Heart left ventricle (tissue), 16 donors: ENCODE measurements at regions not wholly inside any gene's neighbourhood (a gene's known extent, or its start where the extent isn't known, plus 50 kb on each side); places are given as distances from the start of the nearest gene placed in this dataset.

Experiments
- ATAC-seq, 4 donors: fragments of 200-7000 bp; cut with Tn5 transposase; one replicate each; pipeline ENCODE4 v1.9.1; 2020 to 2022; ENCODE audit warnings: moderate library complexity in 4 of 4, mild to moderate bottlenecking in 3 of 4, moderate number of reproducible peaks in 1 of 4
- DNase-seq, 5 donors: peaks; one replicate each; pipeline ENCODE4 v3.0.0-alpha.2; 2020
- H3K27ac ChIP-seq, 12 donors: fragments of 200-600 bp; sonication (generic) in 4 of 12; one replicate each; pipeline versions ENCODE4 v1.5.0 to v1.8.0; 2016 to 2022; ENCODE audit warnings: mild to moderate bottlenecking in 2 of 12
- H3K27me3 ChIP-seq, 9 donors: fragments of 200-600 bp; sonication (generic) in 2 of 9; one replicate each; pipeline versions ENCODE4 v1.5.1 to v1.8.0; 2016 to 2022; ENCODE audit warnings: mild to moderate bottlenecking in 3 of 9
- H3K36me3 ChIP-seq, 9 donors: fragments of 200-600 bp; sonication (generic) in 2 of 9; one replicate each; pipeline versions ENCODE4 v1.5.0 to v1.8.0; 2018 to 2022; ENCODE audit warnings: mild to moderate bottlenecking in 2 of 9
- H3K4me1 ChIP-seq, 12 donors: fragments of 200-600 bp; sonication (generic) in 4 of 12; one replicate each; pipeline versions ENCODE4 v1.5.0 to v1.8.0; 2016 to 2022; ENCODE audit warnings: mild to moderate bottlenecking in 3 of 12
- H3K4me3 ChIP-seq, 12 donors: fragments of 200-600 bp; sonication (generic) in 4 of 12; one replicate each; pipeline versions ENCODE4 v1.5.0 to v1.8.0; 2017 to 2022; ENCODE audit warnings: mild to moderate bottlenecking in 9 of 12, moderate library complexity in 4 of 12
- H3K9me3 ChIP-seq, 12 donors: fragments of 200-600 bp; sonication (generic) in 4 of 12; one replicate each; pipeline versions ENCODE4 v1.5.0 to v1.8.0; 2016 to 2022; ENCODE audit warnings: mild to moderate bottlenecking in 1 of 12
- POLR2A ChIP-seq, 2 donors: fragments of 450-650 bp; IDR thresholded peaks; one replicate each; pipeline ENCODE4 v1.6.1; 2017; ENCODE audit warnings: antibody characterized with exemption in 2 of 2, mild to moderate bottlenecking in 2 of 2, moderate library complexity in 2 of 2
- WGBS, 4 donors: extraction: QIAGEN DNeasy Blood & Tissue Kit in 2 of 4; methylation state at CpG; one replicate each; pipeline versions ENCODE4 v1.1.5 to v1.1.7; 2013 to 2018; 5-methylcytosine and 5-hydroxymethylcytosine counted together
- intact Hi-C, 10 donors: fragments of 100-400 bp; cut with DNase I; formaldehyde crosslinking; loops; one replicate each; pipeline versions ENCODE4 v1.11.1 to v1.14.2; 2022
- TF ChIP-seq, protein P1 (sequence below), 12 donors: fragments of 200-600 bp; sonication (generic) in 4 of 12; IDR thresholded peaks; one replicate each; pipeline versions ENCODE4 v1.5.0 to v1.8.0; 2018 to 2022; ENCODE audit warnings: antibody characterized with exemption in 12 of 12, mild to moderate bottlenecking in 5 of 12
- donor health status: ischemic (EF 13 %, LVEDD 7.1; RV severe dilation, severe dysfunction).
- donor health status: healthy with polysubstance abuse.
- donor health status: DM: no; HTN: yes; CAD: no.
- donor health status: DM: no; HTN: no; CAD: no.
- donor health status: ischemic (EF 25% LVEDD 6.9; RV normal size, moderate dysfunction).
- donor health status: ischemic (EF 25% LVEDD 5.7; RV mildly dilated, moderate dysfunction).
- donor health status: healthy.
- donor health status: DM: yes; HTN: yes; CAD: no.
- donor health status: ischemic (EF 35%, LVEDD 5.7; RV mildly dilated, moderate dysfunction).
- donor health status: nonischemic (EF 11% LVEDD 7.7; RV severe dilation, severe dysfunction).
- donor health status: DM: yes; HTN: yes; CAD: no.
- donor health status: PGD.
- donor health status: ischemic (EF 29% LVEDD 5.4; RV normal size, mild dysfunction).
- donor health status: nonischemic (EF 23%, LVEDD 6.1; RV moderate dilation, normal function).

DNA sequence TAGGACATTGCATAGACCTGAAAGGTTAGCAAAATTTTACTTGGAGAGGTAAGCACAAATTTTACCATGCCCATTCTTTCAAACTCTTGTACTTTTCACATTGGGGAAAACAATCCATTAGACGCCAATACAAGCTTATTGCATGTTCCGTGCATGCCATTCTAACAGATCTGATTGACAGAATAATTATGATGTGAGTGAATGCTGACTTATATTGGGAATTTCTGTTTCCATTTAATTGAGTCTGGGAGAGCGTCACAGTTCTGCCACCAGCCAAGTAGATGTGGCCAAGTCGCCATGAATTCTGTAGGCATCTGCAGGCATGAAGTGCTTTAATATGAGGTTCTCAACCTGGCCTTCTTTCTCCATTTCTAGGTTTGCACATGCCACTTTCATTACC is 1097.4 kb downstream of the VRK1 start:
- intact Hi-C loops = no loop called here
- no peak for ATAC-seq
- no peak for DNase-seq
- no peaks in the 10 kb centered on the region for H3K4me1 ChIP-seq
- no peak overlapping the region for H3K4me3 ChIP-seq
- H3K36me3 ChIP-seq = no peaks in the 10 kb centered on the region
- TF ChIP-seq POLR2A (IDR thresholded peaks at IDR 0.05) = no peak
- TF ChIP-seq, protein P1, sequence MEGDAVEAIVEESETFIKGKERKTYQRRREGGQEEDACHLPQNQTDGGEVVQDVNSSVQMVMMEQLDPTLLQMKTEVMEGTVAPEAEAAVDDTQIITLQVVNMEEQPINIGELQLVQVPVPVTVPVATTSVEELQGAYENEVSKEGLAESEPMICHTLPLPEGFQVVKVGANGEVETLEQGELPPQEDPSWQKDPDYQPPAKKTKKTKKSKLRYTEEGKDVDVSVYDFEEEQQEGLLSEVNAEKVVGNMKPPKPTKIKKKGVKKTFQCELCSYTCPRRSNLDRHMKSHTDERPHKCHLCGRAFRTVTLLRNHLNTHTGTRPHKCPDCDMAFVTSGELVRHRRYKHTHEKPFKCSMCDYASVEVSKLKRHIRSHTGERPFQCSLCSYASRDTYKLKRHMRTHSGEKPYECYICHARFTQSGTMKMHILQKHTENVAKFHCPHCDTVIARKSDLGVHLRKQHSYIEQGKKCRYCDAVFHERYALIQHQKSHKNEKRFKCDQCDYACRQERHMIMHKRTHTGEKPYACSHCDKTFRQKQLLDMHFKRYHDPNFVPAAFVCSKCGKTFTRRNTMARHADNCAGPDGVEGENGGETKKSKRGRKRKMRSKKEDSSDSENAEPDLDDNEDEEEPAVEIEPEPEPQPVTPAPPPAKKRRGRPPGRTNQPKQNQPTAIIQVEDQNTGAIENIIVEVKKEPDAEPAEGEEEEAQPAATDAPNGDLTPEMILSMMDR (IDR thresholded peaks at IDR 0.05) = no peak
- 90 to 93% (median 92%) methylated on average over 4 of the region's 4 CpGs for WGBS, 4 donors
- H3K27ac ChIP-seq = no peak overlapping the region
- no peaks in the 10 kb centered on the region for H3K27me3 ChIP-seq
- no peaks in the 10 kb centered on the region for H3K9me3 ChIP-seq

DNA sequence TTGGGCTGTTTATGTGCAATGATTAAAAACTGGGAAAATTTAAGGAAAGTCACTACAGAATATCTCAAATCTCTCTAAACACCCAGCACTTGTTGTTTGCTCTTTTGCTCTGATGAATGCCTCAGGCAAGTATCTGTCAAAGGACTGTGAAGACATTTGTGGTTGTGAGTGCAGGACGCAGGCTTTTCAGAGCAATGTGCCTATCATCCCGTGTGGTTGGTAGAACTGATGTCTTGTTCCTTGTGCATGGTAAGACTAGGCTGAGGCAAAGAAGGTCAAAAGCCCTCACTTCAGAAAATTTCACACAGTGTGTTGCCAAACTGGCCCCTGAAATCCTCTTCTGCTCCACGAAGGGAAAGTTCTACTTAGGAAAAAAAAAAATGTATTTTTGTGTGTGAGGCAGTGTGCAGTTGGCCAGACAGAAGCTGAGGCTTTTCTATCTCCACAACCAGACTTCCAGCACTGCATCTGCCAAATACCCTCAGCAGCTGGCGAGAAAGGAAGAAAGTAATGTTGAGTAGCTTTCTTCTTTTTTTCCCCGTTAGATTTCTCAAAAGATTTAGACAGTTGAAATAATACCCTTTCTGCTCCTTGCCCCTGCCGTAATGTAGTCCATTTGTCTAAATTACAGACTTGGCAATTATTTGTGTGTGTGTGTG is 1103.1 kb downstream of the VRK1 start:
- no peak overlapping the region for H3K4me3 ChIP-seq
- WGBS, 4 donors = 45 to 49% (median 47%) methylated on average over 6 of the region's 6 CpGs
- H3K9me3 ChIP-seq = no peaks in the 10 kb centered on the region
- no peak overlapping the region for H3K27ac ChIP-seq
- intact Hi-C loops = no loop called here
- TF ChIP-seq POLR2A (IDR thresholded peaks at IDR 0.05) = no peak
- TF ChIP-seq, protein P1 (IDR thresholded peaks at IDR 0.05) = no peak
- H3K36me3 ChIP-seq = no peaks in the 10 kb centered on the region
- H3K27me3 ChIP-seq = no peaks in the 10 kb centered on the region
- ATAC-seq (no peak), DNase-seq (no peak)
- H3K4me1 ChIP-seq = no peaks in the 10 kb centered on the region

DNA sequence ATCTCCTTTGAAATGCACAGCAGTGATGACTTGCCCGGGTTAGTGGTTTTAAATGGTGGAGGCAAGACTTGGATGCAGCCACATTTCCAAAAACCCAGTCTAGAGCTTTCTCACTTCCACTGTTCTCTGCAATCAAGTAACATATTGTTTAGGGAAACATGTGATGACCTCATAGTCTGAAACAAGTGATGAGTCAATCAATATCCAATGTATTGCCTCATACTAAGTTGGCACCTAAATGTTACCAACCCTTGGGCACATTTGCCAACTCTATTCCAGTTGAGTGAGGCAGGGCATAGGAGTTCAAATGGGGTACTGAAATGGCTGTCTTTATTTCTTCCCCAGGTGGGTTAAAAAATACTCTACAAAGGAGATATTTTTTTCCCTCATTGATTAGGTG is 1105.4 kb downstream of the VRK1 start:
- no peaks in the 10 kb centered on the region for H3K9me3 ChIP-seq
- no peak overlapping the region for H3K27ac ChIP-seq
- no peak for DNase-seq
- no peak for ATAC-seq
- no peaks in the 10 kb centered on the region for H3K36me3 ChIP-seq
- TF ChIP-seq POLR2A (IDR thresholded peaks at IDR 0.05) = no peak
- TF ChIP-seq, protein P1 (IDR thresholded peaks at IDR 0.05) = no peak
- intact Hi-C loops = no loop called here
- no peaks in the 10 kb centered on the region for H3K27me3 ChIP-seq
- no peaks in the 10 kb centered on the region for H3K4me1 ChIP-seq
- no peak overlapping the region for H3K4me3 ChIP-seq
- WGBS, 4 donors = 76 to 90% (median 84%) methylated on average over 1 of the region's 1 CpG

DNA sequence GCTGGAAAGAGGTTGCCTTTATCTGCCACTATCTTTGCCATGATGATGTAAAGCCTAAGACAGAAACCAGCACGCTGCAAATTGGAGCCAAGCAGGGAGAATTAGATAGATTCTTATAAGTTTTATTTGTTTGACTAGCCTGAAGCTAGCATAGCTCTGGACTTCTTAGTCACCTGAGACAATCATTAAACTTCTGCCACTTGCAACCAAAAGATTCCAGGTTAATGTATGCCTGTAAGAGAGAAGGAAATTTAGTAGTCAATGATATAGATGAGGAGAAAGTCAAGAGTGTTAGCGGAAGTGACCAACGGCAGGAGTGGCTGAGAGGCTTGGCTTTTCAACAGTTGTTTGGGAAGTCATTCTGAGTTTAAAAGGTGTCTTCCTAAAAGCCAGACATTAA is 1106.6 kb downstream of the VRK1 start:
- no peak overlapping the region for H3K27ac ChIP-seq
- H3K36me3 ChIP-seq = no peaks in the 10 kb centered on the region
- no peak for TF ChIP-seq POLR2A (IDR thresholded peaks at IDR 0.05)
- TF ChIP-seq, protein P1 (IDR thresholded peaks at IDR 0.05) = no peak
- intact Hi-C loops = no loop called here
- DNase-seq = no peak
- H3K4me1 ChIP-seq = no peaks in the 10 kb centered on the region
- peaks cover 0 to 12% (median 0%) of the 10 kb centered on the region in 12 donors for H3K9me3 ChIP-seq
- 47 to 55% (median 53%) methylated on average over 3 of the region's 3 CpGs for WGBS, 4 donors
- H3K4me3 ChIP-seq = no peak overlapping the region
- peaks cover 0 to 3% (median 0%) of the 10 kb centered on the region in 9 donors for H3K27me3 ChIP-seq
- ATAC-seq = no peak
